IPS-18a (cell line): ENCODE measurements at regions not wholly inside any gene's neighbourhood (a gene's known extent, or its start where the extent isn't known, plus 50 kb on each side); places are given as distances from the start of the nearest gene placed in this dataset.
"Not testable (repeated sequence)": the region's sequence is repeated elsewhere in the genome, so short reads cannot be mapped to it uniquely, and the experiment has no call there.

ENCODE experiments used
- H3K27ac ChIP-seq: one replicate; pipeline ENCODE4 v1.5.1; 2013; ENCODE audit warnings: low read length
- H3K27me3 ChIP-seq: one replicate; pipeline ENCODE4 v1.6.1; 2013; ENCODE audit warnings: mild to moderate bottlenecking, low read length; ENCODE audit not compliant: control insufficient read depth, insufficient read depth
- H3K36me3 ChIP-seq: one replicate; pipeline ENCODE4 v1.6.1; 2013; ENCODE audit warnings: low read depth, low read length; ENCODE audit not compliant: control insufficient read depth
- H3K4me1 ChIP-seq: one replicate; pipeline ENCODE4 v1.6.1; 2013; ENCODE audit warnings: low read depth, low read length; ENCODE audit not compliant: control insufficient read depth
- H3K4me3 ChIP-seq: one replicate; pipeline ENCODE4 v1.5.1; 2013; ENCODE audit warnings: low read length
- H3K9ac ChIP-seq: one replicate; pipeline ENCODE4 v1.6.1; 2013; ENCODE audit warnings: mild to moderate bottlenecking, low read length, moderate library complexity
- H3K9me3 ChIP-seq: one replicate; pipeline ENCODE4 v1.6.1; 2013; ENCODE audit warnings: low read depth, low read length; ENCODE audit not compliant: control insufficient read depth

GRCh38 chr15:69570997-69571396 lies 118.4 kb downstream of the RPLP1 start:
- H3K4me3 ChIP-seq = no peak overlapping the region
- no peaks in the 10 kb centered on the region for H3K36me3 ChIP-seq
- H3K27ac ChIP-seq = no peak overlapping the region
- H3K4me1 ChIP-seq = no peaks in the 10 kb centered on the region
- H3K9me3 ChIP-seq = no peaks in the 10 kb centered on the region
- no peak overlapping the region for H3K9ac ChIP-seq
- no peaks in the 10 kb centered on the region for H3K27me3 ChIP-seq

GRCh38 chr15:69573278-69573677 lies 120.7 kb downstream of the RPLP1 start:
- not testable (repeated sequence) for H3K4me1 ChIP-seq, H3K27ac ChIP-seq, H3K9me3 ChIP-seq, H3K36me3 ChIP-seq, H3K9ac ChIP-seq, H3K4me3 ChIP-seq, H3K27me3 ChIP-seq

- Histone ChIP-seq H3K27me3 (no peaks in the 10 kb centered on the region), H3K36me3 (no peaks in the 10 kb centered on the region), H3K4me3 (no peak overlapping the region), H3K9ac (no peak overlapping the region), H3K27ac (no peak overlapping the region), H3K4me1 (no peaks in the 10 kb centered on the region), H3K9me3 (no peaks in the 10 kb centered on the region)
Observed at GRCh38 chr15:69573815-69574475, 121.3 kb downstream of the RPLP1 start.

- Histone ChIP-seq H3K4me3 (no peak overlapping the region), H3K27me3 (no peaks in the 10 kb centered on the region), H3K4me1 (no peaks in the 10 kb centered on the region), H3K36me3 (no peaks in the 10 kb centered on the region), H3K9me3 (no peaks in the 10 kb centered on the region), H3K9ac (no peak overlapping the region), H3K27ac (no peak overlapping the region)
Observed at GRCh38 chr15:69574506-69574905, 121.9 kb downstream of the RPLP1 start.

- Histone ChIP-seq H3K27me3 (no peaks in the 10 kb centered on the region), H3K36me3 (no peaks in the 10 kb centered on the region), H3K27ac (no peak overlapping the region), H3K4me1 (no peaks in the 10 kb centered on the region), H3K9ac (no peak overlapping the region), H3K4me3 (no peak overlapping the region), H3K9me3 (no peaks in the 10 kb centered on the region)
Observed at GRCh38 chr15:69575387-69575786, 122.8 kb downstream of the RPLP1 start.

- Histone ChIP-seq H3K9me3 (no peaks in the 10 kb centered on the region), H3K36me3 (no peaks in the 10 kb centered on the region), H3K27ac (no peak overlapping the region), H3K4me3 (no peak overlapping the region), H3K4me1 (no peaks in the 10 kb centered on the region), H3K27me3 (no peaks in the 10 kb centered on the region), H3K9ac (no peak overlapping the region)
Observed at GRCh38 chr15:69576035-69576526, 123.5 kb downstream of the RPLP1 start.

- Histone ChIP-seq H3K4me3 (no peak overlapping the region), H3K9me3 (no peaks in the 10 kb centered on the region), H3K9ac (no peak overlapping the region), H3K27ac (no peak overlapping the region), H3K27me3 (no peaks in the 10 kb centered on the region), H3K36me3 (no peaks in the 10 kb centered on the region), H3K4me1 (no peaks in the 10 kb centered on the region)
Observed at GRCh38 chr15:69576948-69577351, 124.3 kb downstream of the RPLP1 start.

- H3K36me3 ChIP-seq = no peaks in the 10 kb centered on the region
- H3K9me3 ChIP-seq = no peaks in the 10 kb centered on the region
- H3K4me1 ChIP-seq = no peaks in the 10 kb centered on the region
- H3K27me3 ChIP-seq = no peaks in the 10 kb centered on the region
- no peak overlapping the region for H3K27ac ChIP-seq
- no peak overlapping the region for H3K9ac ChIP-seq
- no peak overlapping the region for H3K4me3 ChIP-seq
Observed at GRCh38 chr15:69577397-69577796, 124.8 kb downstream of the RPLP1 start.

GRCh38 chr15:69578252-69578651 lies 125.6 kb downstream of the RPLP1 start:
- Histone ChIP-seq H3K27ac (no peak overlapping the region), H3K9me3 (no peaks in the 10 kb centered on the region), H3K36me3 (no peaks in the 10 kb centered on the region), H3K27me3 (no peaks in the 10 kb centered on the region), H3K4me3 (no peak overlapping the region), H3K9ac (no peak overlapping the region), H3K4me1 (no peaks in the 10 kb centered on the region)

GRCh38 chr15:69578787-69579583 lies 126.4 kb downstream of the RPLP1 start:
- Histone ChIP-seq H3K27me3 (no peaks in the 10 kb centered on the region), H3K4me3 (no peak overlapping the region), H3K9me3 (no peaks in the 10 kb centered on the region), H3K36me3 (no peaks in the 10 kb centered on the region), H3K9ac (no peak overlapping the region), H3K4me1 (no peaks in the 10 kb centered on the region), H3K27ac (no peak overlapping the region)

GRCh38 chr15:69579950-69580618 lies 127.5 kb downstream of the RPLP1 start:
- no peaks in the 10 kb centered on the region for H3K36me3 ChIP-seq
- no peaks in the 10 kb centered on the region for H3K9me3 ChIP-seq
- H3K27me3 ChIP-seq = no peaks in the 10 kb centered on the region
- H3K9ac ChIP-seq = no peak overlapping the region
- H3K4me3 ChIP-seq = no peak overlapping the region
- H3K4me1 ChIP-seq = no peaks in the 10 kb centered on the region
- no peak overlapping the region for H3K27ac ChIP-seq
